H9 (cell line): ENCODE measurements at regions not wholly inside any gene's neighbourhood (a gene's known extent, or its start where the extent isn't known, plus 50 kb on each side); places are given as distances from the start of the nearest gene placed in this dataset.

Experiments
- DNase-seq: peaks from one replicate; pipeline ENCODE4 v3.0.0-alpha.2; 2017
- H2AFZ ChIP-seq: one replicate; pipeline ENCODE4 v1.6.1; 2013; ENCODE audit warnings: mild to moderate bottlenecking, low read length, control low read depth, moderate library complexity
- H2AK5ac ChIP-seq: 2 replicates; pipeline ENCODE4 v1.6.1; 2013; ENCODE audit warnings: low read length, control low read depth, mixed read lengths; ENCODE audit not compliant: insufficient read length
- H2BK120ac ChIP-seq: one replicate; pipeline ENCODE4 v1.6.1; 2013; ENCODE audit warnings: low read depth, mild to moderate bottlenecking, low read length, control low read depth, inconsistent platforms; ENCODE audit not compliant: poor library complexity, severe bottlenecking
- H2BK12ac ChIP-seq: 2 replicates; pipeline ENCODE4 v1.6.1; 2013; ENCODE audit warnings: low read length, control low read depth, mixed read lengths, low read depth; ENCODE audit not compliant: insufficient read length
- H2BK15ac ChIP-seq: 2 replicates; pipeline ENCODE4 v1.6.1; 2013; ENCODE audit warnings: low read depth, low read length, control low read depth
- H2BK20ac ChIP-seq: one replicate; pipeline ENCODE4 v1.6.1; 2013; ENCODE audit warnings: low read depth, mild to moderate bottlenecking, low read length, control low read depth, inconsistent platforms; ENCODE audit not compliant: poor library complexity, severe bottlenecking
- H2BK5ac ChIP-seq: 2 replicates; pipeline ENCODE4 v1.6.1; 2013; ENCODE audit warnings: low read length, control low read depth, mixed read lengths; ENCODE audit not compliant: insufficient read length
- H3K14ac ChIP-seq: 2 replicates; pipeline ENCODE4 v1.6.1; 2013; ENCODE audit warnings: low read length, control low read depth; ENCODE audit not compliant: insufficient read depth
- H3K18ac ChIP-seq: 2 replicates; pipeline ENCODE4 v1.6.1; 2013; ENCODE audit warnings: low read depth, mild to moderate bottlenecking, mixed read lengths, low read length, control low read depth; ENCODE audit not compliant: insufficient read length
- H3K23ac ChIP-seq: 2 replicates; pipeline ENCODE4 v1.6.1; 2013; ENCODE audit warnings: low read length, control low read depth, mixed read lengths, low read depth; ENCODE audit not compliant: insufficient read length
- H3K23me2 ChIP-seq: 2 replicates; pipeline ENCODE4 v1.6.1; 2013; ENCODE audit warnings: low read depth, mild to moderate bottlenecking, mixed read lengths, low read length, control low read depth; ENCODE audit not compliant: insufficient read length, poor library complexity, severe bottlenecking
- H3K27ac ChIP-seq: 2 replicates; pipeline ENCODE4 v1.5.1; 2013; ENCODE audit warnings: low read length, control low read depth, mixed read lengths, low read depth; ENCODE audit not compliant: insufficient read length
- H3K27me3 ChIP-seq: 2 replicates; pipeline ENCODE4 v1.6.1; 2013; ENCODE audit warnings: low read length, control low read depth, inconsistent platforms; ENCODE audit not compliant: insufficient read depth
- H3K4ac ChIP-seq: 2 replicates; pipeline ENCODE4 v1.6.1; 2013; ENCODE audit warnings: low read depth, mild to moderate bottlenecking, control low read depth, inconsistent platforms, low read length, moderate library complexity
- H3K4me1 ChIP-seq: 2 replicates; pipeline ENCODE4 v1.6.1; 2013; ENCODE audit warnings: low read length, control low read depth, inconsistent platforms; ENCODE audit not compliant: insufficient read depth
- H3K4me2 ChIP-seq: 2 replicates; pipeline ENCODE4 v1.6.1; 2013; ENCODE audit warnings: low read length, control low read depth, mixed read lengths; ENCODE audit not compliant: insufficient read length, insufficient read depth
- H3K56ac ChIP-seq: 2 replicates; pipeline ENCODE4 v1.6.1; 2013; ENCODE audit warnings: low read depth, mild to moderate bottlenecking, mixed read lengths, low read length, control low read depth; ENCODE audit not compliant: insufficient read length
- H3K79me1 ChIP-seq: 2 replicates; pipeline ENCODE4 v1.6.1; 2013; ENCODE audit warnings: low read depth, mild to moderate bottlenecking, moderate library complexity, low read length, control low read depth, inconsistent platforms; ENCODE audit not compliant: insufficient read depth, poor library complexity, severe bottlenecking
- H3K79me2 ChIP-seq: 2 replicates; pipeline ENCODE4 v1.6.1; 2013; ENCODE audit warnings: low read length, control low read depth, inconsistent platforms; ENCODE audit not compliant: insufficient read depth
- H3K9ac ChIP-seq: 2 replicates; pipeline ENCODE4 v1.6.1; 2013; ENCODE audit warnings: low read length, control low read depth, mixed read lengths; ENCODE audit not compliant: insufficient read length; ENCODE audit errors: extremely low read depth
- H3K9me3 ChIP-seq: one replicate; pipeline ENCODE4 v1.6.1; 2013; ENCODE audit warnings: low read depth, low read length, inconsistent platforms; ENCODE audit not compliant: control insufficient read depth
- H3T11ph ChIP-seq: one replicate; pipeline ENCODE4 v1.6.1; 2013; ENCODE audit warnings: mild to moderate bottlenecking, low read length, control low read depth, inconsistent platforms
- H4K20me1 ChIP-seq: one replicate; pipeline ENCODE4 v1.6.1; 2013; ENCODE audit not compliant: control insufficient read depth, insufficient read length, insufficient read depth
- H4K5ac ChIP-seq: 2 replicates; pipeline ENCODE4 v1.6.1; 2013; ENCODE audit warnings: low read depth, mild to moderate bottlenecking, mixed read lengths, low read length, control low read depth; ENCODE audit not compliant: insufficient read length
- H4K8ac ChIP-seq: replicated peaks from 2 replicates; pipeline ENCODE4 v1.6.1; 2013; ENCODE audit warnings: low read length, control low read depth, mixed read lengths, low read depth; ENCODE audit not compliant: insufficient read length
- H4K91ac ChIP-seq: 2 replicates; pipeline ENCODE4 v1.6.1; 2013; ENCODE audit warnings: low read depth, mild to moderate bottlenecking, moderate library complexity, mixed read lengths, low read length, control low read depth; ENCODE audit not compliant: insufficient read length
- H3K27ac Mint-ChIP-seq, 3 experiments: 2 replicates in 2 of 3; 3 replicates in 1 of 3; pipeline ENCODE4 v1.8.0; 2020 to 2021; ENCODE audit warnings: mixed read lengths in 3 of 3, mild to moderate bottlenecking in 1 of 3, moderate library complexity in 1 of 3
- H3K27me3 Mint-ChIP-seq: 2 replicates; pipeline ENCODE4 v1.8.0; 2021; ENCODE audit warnings: low read depth, mild to moderate bottlenecking, moderate library complexity, mixed read lengths
- H3K36me3 Mint-ChIP-seq, 3 experiments: 2 replicates in 2 of 3; 3 replicates in 1 of 3; pipeline ENCODE4 v1.8.0; 2020 to 2021; ENCODE audit warnings: low read depth in 3 of 3, mixed read lengths in 3 of 3; ENCODE audit not compliant: insufficient read depth in 1 of 3
- H3K4me1 Mint-ChIP-seq, 2 experiments: 2 replicates each; pipeline ENCODE4 v1.8.0; 2020; ENCODE audit warnings: mixed read lengths in 2 of 2
- H3K4me3 Mint-ChIP-seq, 2 experiments: 2 replicates in 1 of 2; 3 replicates in 1 of 2; pipeline ENCODE4 v1.8.0; 2020 to 2021; ENCODE audit warnings: mild to moderate bottlenecking in 2 of 2, mixed read lengths in 2 of 2, moderate library complexity in 1 of 2
- H3K9me3 Mint-ChIP-seq, 2 experiments: 2 replicates in 1 of 2; 3 replicates in 1 of 2; pipeline ENCODE4 v1.8.0; 2020; ENCODE audit warnings: mild to moderate bottlenecking in 2 of 2, mixed read lengths in 2 of 2, moderate library complexity in 1 of 2
- WGBS: extraction: QIAGEN DNeasy Blood & Tissue Kit; methylation state at CpG from one replicate; pipeline ENCODE4 v1.1.7; 2013; ENCODE audit warnings: missing lambda C conversion rate, low lambda C conversion rate, mixed read lengths; ENCODE audit not compliant: insufficient read length; ENCODE audit errors: extremely low coverage; 5-methylcytosine and 5-hydroxymethylcytosine counted together
- TF ChIP-seq, protein P1 (sequence below): fragments of 200-600 bp; sonication (generic); conservative IDR thresholded peaks from 3 replicates; pipeline ENCODE4 v1.8.0; 2021; ENCODE audit warnings: antibody characterized with exemption, mild to moderate bottlenecking

DNA sequence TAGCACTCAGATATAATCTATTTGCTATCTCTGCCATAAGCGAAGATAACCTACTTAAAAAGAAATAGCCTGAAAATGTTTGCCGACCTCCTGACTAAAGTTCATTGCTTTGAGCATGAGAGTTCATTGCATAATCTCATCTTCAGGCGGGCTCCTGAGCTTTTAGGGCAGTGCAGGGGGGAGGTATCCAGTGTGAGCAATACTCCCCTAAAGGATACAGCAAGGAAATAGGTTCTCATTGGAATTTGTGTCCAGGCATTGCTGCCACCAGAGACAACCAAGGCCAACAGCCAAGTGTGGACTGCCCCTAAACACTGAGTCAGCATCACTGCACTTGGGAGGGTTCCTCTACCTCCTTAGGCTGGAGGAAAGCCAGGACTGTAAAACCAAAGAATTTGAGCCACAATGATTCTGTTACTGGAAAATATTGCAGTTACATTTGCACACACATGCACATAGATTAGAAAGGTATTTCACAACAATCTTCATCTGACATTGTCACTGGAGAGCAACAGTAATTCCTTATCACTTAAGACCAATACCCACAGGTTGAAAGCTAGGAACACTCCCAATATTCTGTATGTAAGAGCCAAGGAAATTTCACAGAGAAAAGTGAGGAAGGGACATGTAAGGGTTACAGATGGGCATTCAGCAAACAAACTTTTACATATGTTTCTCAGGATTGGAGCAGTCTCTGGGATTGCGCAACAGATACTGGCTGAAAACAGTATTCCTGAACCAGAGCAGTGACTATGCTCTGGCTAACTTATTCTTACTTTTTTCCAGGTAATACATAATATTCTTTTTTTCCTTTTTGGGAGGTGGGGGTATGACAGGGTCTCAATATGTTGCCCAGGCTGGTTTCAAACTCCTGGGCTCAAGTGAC lies 98.6 kb upstream of the TLE1 start:
- H3K23me2 ChIP-seq: no peaks in the 10 kb centered on the region
- no peak overlapping the region for H4K8ac ChIP-seq
- H2AFZ ChIP-seq: no peak overlapping the region
- H3K4me2 ChIP-seq: no peak overlapping the region
- no peaks in the 10 kb centered on the region for H3K9me3 ChIP-seq
- no peak overlapping the region for H4K5ac ChIP-seq
- no peak overlapping the region for H3K23ac ChIP-seq
- no peak overlapping the region for H3T11ph ChIP-seq
- no CpG with 5 or more reads among the region's 4 CpGs for WGBS
- no peak overlapping the region for H3K27ac Mint-ChIP-seq
- H3K56ac ChIP-seq: no peak overlapping the region
- no peak overlapping the region for H3K14ac ChIP-seq
- no peak overlapping the region for H3K9ac ChIP-seq
- H2AK5ac ChIP-seq: no peak overlapping the region
- H3K79me1 ChIP-seq: no peaks in the 10 kb centered on the region
- no peaks in the 10 kb centered on the region for H4K20me1 ChIP-seq
- H2BK5ac ChIP-seq: no peak overlapping the region
- H3K4me1 Mint-ChIP-seq: peaks cover 6 to 8% of the 10 kb centered on the region in 2 experiments; a peak in 3 of 4 replicates
- no peaks in the 10 kb centered on the region; the same call in 1 of the 2 replicates for H3K4me1 ChIP-seq
- H3K36me3 Mint-ChIP-seq: no peaks in the 10 kb centered on the region
- no peak overlapping the region for H3K18ac ChIP-seq
- H3K4ac ChIP-seq: no peak overlapping the region
- no peak overlapping the region for H3K4me3 Mint-ChIP-seq
- no peak overlapping the region for H2BK20ac ChIP-seq
- H3K27me3 Mint-ChIP-seq: no peaks in the 10 kb centered on the region
- H2BK12ac ChIP-seq: no peak overlapping the region
- TF ChIP-seq, protein P1, sequence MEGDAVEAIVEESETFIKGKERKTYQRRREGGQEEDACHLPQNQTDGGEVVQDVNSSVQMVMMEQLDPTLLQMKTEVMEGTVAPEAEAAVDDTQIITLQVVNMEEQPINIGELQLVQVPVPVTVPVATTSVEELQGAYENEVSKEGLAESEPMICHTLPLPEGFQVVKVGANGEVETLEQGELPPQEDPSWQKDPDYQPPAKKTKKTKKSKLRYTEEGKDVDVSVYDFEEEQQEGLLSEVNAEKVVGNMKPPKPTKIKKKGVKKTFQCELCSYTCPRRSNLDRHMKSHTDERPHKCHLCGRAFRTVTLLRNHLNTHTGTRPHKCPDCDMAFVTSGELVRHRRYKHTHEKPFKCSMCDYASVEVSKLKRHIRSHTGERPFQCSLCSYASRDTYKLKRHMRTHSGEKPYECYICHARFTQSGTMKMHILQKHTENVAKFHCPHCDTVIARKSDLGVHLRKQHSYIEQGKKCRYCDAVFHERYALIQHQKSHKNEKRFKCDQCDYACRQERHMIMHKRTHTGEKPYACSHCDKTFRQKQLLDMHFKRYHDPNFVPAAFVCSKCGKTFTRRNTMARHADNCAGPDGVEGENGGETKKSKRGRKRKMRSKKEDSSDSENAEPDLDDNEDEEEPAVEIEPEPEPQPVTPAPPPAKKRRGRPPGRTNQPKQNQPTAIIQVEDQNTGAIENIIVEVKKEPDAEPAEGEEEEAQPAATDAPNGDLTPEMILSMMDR: no peak
- H4K91ac ChIP-seq: no peak overlapping the region
- no peak overlapping the region for H2BK15ac ChIP-seq
- no peaks in the 10 kb centered on the region for H3K79me2 ChIP-seq
- H3K9me3 Mint-ChIP-seq: no peaks in the 10 kb centered on the region
- no peak overlapping the region for H2BK120ac ChIP-seq
- no peak for DNase-seq
- H3K27me3 ChIP-seq: no peaks in the 10 kb centered on the region
- no peak overlapping the region for H3K27ac ChIP-seq
